22Rv1 (cell line): ENCODE measurements at regions not wholly inside any gene's neighbourhood (a gene's known extent, or its start where the extent isn't known, plus 50 kb on each side); places are given as distances from the start of the nearest gene placed in this dataset.

Experiments
- ZFX ChIP-seq: fragments of 450-650 bp; IDR thresholded peaks from 2 replicates; pipeline ENCODE4 v1.6.1; 2017; ENCODE audit warnings: antibody characterized with exemption, borderline replicate concordance
- TF ChIP-seq, protein P1 (sequence below): fragments of 450-650 bp; IDR thresholded peaks from 2 replicates; pipeline ENCODE4 v1.5.1; 2017; ENCODE audit warnings: mild to moderate bottlenecking

- TF ChIP-seq, protein P1, sequence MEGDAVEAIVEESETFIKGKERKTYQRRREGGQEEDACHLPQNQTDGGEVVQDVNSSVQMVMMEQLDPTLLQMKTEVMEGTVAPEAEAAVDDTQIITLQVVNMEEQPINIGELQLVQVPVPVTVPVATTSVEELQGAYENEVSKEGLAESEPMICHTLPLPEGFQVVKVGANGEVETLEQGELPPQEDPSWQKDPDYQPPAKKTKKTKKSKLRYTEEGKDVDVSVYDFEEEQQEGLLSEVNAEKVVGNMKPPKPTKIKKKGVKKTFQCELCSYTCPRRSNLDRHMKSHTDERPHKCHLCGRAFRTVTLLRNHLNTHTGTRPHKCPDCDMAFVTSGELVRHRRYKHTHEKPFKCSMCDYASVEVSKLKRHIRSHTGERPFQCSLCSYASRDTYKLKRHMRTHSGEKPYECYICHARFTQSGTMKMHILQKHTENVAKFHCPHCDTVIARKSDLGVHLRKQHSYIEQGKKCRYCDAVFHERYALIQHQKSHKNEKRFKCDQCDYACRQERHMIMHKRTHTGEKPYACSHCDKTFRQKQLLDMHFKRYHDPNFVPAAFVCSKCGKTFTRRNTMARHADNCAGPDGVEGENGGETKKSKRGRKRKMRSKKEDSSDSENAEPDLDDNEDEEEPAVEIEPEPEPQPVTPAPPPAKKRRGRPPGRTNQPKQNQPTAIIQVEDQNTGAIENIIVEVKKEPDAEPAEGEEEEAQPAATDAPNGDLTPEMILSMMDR, result no peak
- no peak for TF ChIP-seq ZFX
Measured at GRCh38 chr9:118957585-118957984, 411.6 kb downstream of the BRINP1 start.
